DMS53 (cell line): ENCODE measurements at regions not wholly inside any gene's neighbourhood (a gene's known extent, or its start where the extent isn't known, plus 50 kb on each side); places are given as distances from the start of the nearest gene placed in this dataset.

Experiments
- DNase-seq: peaks from one replicate; lab custom pipeline; 2025; lab: John Stamatoyannopoulos, UW

- no peak for DNase-seq
Measured at GRCh38 chr18:57202881-57203280, 56.0 kb downstream of the BOD1L2 start.

DNA sequence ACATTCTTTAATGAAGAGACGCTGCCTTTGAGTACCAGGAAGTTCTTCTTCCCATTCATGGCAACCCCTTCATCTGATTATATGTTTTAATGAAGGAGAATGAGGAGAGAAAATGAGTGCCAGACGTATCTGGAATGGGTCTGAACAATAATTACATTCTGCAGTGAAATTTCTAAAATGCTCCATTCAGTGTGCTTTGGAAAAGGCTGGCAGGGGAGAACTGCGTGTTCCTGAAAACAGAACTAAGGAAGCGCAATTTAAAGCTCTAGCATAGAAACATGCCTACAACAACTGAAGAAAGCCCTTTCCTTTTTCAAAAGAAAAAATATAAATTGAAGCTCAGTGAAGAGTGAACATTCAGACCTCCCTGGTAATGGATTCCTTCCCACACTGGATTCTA lies 58.8 kb downstream of the BOD1L2 start:
- DNase-seq = no peak

GRCh38 chr18:57207124-57207916 lies 60.4 kb downstream of the BOD1L2 start:
- no peak for DNase-seq

DNA sequence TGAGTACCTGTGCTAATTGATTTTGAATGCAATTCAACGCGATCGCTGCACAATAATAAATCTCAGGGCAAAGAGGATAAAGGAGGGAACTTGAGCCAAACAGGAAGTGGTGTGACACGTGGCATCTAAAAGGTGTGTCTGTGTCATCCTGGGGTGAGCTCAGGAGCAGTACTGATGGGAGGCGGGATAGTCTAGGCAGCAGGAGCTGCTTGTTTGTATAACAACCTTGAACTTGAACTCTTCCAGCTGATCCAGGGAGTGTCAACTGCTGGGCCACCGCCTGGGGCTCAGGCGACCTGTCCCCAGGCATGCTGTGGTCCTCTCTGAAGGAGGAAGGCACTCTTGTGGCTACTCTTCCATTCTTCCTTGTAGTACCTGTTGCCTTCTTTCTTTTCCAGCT lies 61.2 kb downstream of the BOD1L2 start:
- peak; percentile 25 for DNase-seq

GRCh38 chr18:57209713-57210106 lies 62.8 kb downstream of the BOD1L2 start:
- DNase-seq = no peak

GRCh38 chr18:57210107-57210715 lies 63.3 kb downstream of the BOD1L2 start:
- peak; percentile 87 for DNase-seq

GRCh38 chr18:57210716-57211411 lies 64.0 kb downstream of the BOD1L2 start:
- DNase-seq = no peak

- DNase-seq = no peak
Measured at GRCh38 chr18:57211412-57211750, 64.5 kb downstream of the BOD1L2 start.

GRCh38 chr18:57211776-57212175 lies 64.9 kb downstream of the BOD1L2 start:
- no peak for DNase-seq

- DNase-seq = no peak
Measured at GRCh38 chr18:57212678-57213077, 65.8 kb downstream of the BOD1L2 start.

DNA sequence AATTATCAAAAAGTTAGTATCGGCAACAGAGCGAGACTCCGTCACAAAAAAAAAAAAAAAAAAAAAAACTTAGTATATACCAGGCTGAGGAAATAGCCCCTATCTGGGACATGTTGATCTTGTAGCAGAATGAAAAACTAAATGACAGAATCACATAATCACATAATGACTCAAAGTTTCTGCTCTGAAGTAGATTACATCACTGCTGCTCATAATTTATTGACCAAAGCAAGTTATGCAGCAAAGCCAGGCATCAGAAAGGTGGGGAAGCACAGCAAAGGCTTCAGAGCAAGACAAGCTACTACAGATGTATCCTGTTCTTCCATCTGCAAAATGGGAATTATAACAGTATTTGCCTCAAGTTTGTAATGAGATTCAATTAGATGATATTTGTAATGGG lies 68.1 kb downstream of the BOD1L2 start:
- DNase-seq = no peak

GRCh38 chr18:57218281-57218680 lies 71.4 kb downstream of the BOD1L2 start:
- peak; percentile 35 for DNase-seq

DNA sequence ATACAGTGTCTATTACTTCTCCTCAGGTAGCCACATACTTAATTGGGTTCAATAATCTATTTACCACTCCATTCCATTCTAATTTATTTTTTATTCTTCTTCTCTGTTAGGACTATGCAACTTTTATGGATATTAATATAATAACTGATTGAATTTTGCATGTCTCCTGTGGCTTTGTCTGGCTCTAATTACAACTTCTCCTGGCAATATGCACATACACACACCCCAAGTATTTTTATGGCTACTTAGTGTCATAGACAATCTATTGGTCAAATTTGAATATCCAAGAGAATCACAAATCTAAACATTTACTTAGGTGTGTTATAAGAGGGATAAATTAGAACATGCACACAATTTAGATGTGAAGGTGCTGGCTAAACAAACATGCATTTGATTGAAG lies 73.1 kb downstream of the BOD1L2 start:
- no peak for DNase-seq

DNA sequence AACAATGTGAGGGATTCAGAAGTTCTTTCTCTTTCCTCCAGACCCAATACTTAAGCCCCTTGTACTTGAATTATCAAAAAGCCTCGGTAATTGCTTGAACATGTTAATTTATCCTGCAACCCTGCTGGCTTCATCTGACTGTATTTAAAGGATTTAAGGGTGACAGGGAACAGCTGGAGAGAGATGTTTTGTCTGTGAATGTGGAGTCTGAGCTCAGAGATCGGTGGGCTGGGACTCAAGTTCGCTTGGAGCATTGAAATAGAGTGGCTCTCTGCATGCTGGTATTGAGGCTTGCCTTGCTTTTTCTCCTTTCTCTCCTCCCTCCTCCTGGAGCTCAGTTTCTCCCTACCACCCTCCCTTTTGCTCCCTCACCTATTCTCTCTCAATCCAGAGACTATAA lies 73.6 kb downstream of the BOD1L2 start:
- no peak for DNase-seq

DNA sequence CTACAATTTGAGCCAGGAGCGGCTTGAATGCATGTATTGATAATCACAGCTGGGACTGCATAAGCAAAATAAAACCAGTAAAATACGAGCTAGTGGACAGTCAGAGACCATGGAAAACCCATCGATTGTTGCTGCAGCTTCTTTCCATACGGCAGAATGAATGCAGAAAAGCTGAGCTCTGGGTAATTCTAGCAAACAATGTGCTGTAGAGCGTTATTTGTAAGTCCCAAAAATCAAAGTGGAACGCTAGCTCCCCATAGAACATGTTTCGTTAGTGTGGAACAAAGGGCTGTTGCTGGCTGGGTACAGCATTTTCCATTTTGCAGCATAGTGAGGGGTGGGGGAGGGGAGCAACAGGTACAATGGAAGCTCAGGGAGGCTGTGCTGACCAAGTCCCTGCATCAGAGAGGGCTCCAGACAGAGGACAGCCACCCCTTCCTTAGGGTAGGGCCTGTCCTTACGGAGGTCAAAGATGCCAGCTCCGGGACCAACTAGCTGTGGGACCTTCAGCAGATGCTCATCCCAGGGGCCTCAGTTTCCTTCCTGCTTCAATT lies 74.1 kb downstream of the BOD1L2 start:
- DNase-seq = no peak

DNA sequence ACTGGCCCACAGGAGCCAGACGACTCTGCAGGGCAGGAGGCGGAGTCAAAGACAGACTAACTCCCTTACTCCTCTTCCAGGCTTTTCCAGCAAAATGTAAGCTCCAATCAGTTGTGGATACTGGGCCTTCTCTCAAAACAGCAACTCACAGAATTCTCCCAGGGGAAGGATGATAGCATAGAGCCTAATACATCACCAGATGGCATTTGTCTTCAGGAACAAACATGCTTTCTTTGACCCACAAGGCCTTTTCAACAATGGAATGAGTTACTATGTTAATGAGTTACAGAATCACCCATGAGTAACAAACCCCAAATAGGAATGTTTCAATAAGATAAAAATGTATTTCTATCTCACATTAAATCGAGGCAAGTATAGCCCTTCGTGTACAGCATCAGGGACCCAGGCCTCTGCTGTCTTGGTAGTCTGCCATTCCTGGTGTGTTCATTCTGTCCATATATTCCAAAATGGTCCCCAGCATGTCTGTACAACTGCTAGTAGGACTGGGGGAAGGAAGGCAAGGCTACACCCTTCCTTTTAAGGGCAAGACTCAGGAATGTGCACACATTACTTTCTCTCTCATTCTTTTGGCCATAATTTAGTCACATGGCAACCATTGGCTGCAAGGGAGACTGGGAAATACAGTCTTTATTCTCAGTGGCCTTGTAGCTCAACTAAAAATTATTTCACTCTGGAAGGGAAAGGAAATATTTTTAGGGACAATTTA lies 76.4 kb downstream of the BOD1L2 start:
- no peak for DNase-seq

GRCh38 chr18:57230861-57231585 lies 84.1 kb downstream of the BOD1L2 start:
- no peak for DNase-seq

DNA sequence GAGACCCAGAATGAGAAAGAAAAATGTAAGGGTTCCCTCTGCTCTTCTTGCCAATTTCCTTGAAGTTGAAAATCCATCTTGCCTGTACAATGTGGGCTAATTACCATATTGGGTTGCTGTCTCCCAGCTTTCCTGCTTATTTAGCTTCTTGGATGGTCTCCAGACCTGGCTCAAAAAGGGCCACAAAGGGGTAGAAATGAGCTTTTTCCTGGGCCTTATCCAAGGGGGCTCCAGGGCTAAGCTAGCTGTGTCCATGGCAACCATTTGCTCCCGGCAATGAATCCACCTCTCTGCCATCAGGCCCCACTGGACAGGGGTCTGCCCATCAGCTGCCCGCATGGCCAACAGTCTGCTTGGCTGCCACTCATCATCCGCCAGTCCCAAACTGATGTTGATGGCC lies 85.0 kb downstream of the BOD1L2 start:
- no peak for DNase-seq

- no peak for DNase-seq
Measured at GRCh38 chr18:57234346-57234745, 87.5 kb downstream of the BOD1L2 start.

DNA sequence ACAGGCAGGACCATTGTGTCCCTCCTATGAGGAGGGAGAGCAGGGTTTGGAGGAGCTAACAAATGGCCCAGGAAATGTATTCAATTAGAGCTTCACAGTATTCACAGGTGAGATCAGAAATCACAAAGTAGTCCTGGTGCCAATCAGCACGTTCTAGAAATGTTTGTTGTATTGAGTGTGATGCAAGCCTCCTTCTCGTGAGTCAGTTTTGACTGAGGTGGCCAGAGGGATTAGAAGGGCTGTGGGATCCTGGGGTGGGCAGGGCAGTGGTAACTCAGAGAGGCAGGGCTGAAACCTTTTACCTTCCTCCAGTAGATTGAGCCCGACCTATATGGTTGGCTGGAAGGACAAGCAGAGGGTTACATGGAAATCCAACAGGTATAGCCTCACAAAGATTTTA lies 95.0 kb downstream of the BOD1L2 start:
- no peak for DNase-seq

GRCh38 chr18:57242285-57242684 lies 95.4 kb downstream of the BOD1L2 start:
- no peak for DNase-seq
